ENCODE measurements at regions not wholly inside any gene's neighbourhood (a gene's known extent, or its start where the extent isn't known, plus 50 kb on each side); places are given as distances from the start of the nearest gene placed in this dataset.

DNA sequence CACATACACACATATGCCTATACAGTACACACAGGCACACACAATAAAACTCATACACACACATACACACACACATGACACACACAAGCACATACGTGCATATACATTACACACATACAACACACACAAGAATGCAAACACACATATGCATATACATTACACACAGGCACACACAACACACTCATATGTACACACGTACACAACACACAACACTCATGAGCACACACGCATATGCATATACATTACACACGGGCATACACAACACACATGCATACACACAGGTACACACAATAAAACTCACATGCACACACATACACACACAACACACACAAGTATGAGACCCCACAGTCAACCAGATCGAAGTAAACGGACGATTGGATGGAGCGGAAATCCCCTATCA lies 238.2 kb downstream of the ERMARD start:
- DNase-seq, result no peak

DNA sequence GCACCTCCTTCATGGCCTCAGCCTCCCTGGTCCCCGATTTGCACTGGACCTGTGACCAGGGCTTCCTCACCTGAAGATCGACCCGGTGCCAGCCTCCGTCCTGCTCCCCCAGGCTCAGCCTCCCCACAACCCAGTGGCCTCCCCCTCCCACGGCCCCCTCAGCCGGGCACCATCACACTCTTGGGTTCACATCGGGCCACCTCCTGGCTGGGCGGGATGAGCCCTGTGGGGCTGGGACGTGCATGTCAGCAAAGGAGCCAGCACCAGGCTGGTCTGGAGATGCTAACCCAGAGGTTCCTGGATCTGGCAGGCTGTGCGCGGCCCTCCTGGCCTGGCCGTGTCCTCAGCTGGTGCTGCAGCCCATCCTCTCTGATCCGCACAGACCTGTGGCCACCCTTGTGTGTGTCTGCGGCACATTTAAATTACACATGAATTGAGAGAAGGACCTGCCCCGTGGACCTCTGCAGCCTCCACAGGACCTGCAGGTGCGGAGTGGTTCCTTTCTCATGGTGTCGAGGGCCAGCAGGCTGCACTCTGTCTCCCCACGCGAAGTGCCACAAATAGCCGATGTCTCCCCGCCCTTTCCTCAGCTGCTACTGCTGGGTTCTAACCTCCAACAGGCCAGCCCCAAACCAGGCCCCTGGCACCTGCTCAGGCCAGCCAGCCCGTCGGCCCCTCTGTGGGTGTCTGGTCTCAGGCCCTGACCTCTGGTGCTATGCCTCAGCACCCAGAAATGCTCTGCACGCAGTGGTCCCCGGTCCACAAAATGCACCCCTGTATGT lies 237.5 kb downstream of the ERMARD start:
- peak in 1 of 5 experiments; percentile 9 for DNase-seq

DNA sequence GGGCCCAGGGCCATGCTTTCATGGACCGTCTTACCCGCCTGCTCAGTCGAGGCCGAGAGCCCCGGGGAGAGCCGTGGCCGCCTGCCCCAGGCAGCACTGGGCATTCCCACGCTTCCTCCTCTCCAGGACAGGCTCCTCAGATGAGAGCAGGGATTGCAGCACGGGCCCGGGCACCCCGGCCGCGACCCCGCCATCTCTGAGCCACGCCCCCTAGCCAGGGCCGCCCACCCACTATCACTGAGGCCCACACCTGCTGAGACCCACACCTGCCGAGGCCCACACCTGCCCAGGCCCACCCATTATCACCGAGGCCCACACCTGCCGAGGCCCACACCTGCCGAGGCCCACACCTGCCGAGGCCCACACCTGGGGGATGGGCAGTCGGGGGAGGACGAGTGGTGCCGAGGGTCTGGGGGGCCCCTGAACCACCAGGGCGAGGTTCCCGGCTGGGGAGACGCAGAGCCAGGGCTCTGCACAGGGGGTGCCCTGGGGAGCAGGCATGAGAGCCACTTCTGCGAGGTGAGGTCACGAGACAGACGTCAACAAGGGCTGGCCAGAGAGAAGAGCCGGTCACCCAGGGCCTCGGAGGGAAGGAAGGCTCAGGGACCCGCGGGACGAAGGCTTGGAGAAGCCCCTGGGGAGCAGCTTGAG lies 235.6 kb downstream of the ERMARD start:
- DNase-seq, result peak in 1 of 5 experiments; percentile 29

DNA sequence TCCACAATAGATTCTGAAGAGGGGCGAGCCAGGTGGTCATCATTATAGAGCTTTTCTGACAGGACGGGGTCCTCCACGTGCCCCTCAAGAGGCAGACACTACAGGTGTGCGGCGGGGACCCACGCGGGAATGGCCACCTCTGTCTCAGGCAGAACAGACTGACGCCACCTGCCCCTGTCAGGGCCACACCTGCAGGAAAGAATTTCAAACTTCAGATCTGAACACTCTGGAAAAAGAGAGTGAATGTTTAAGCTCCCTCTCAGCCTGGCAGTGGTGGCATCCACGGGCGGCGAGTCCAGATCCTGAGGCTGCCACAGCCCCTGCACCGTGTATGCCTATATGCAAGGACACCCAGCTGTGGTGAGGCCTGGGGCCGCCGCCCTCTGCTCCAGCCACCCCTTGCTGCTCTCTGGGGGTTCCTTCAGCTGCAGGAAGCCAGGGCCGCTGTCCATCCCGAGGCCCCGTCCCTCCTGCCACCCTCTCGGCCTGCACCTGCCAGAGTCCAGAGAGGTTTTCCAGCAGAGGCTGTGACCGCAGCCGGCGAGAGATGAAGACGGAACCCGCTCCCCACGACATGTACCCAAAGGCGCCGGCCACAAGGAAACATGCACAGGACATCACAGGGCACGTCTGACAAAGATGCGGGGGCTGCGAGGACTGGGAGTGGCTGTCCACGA lies 234.9 kb downstream of the ERMARD start:
- no peak for DNase-seq

DNA sequence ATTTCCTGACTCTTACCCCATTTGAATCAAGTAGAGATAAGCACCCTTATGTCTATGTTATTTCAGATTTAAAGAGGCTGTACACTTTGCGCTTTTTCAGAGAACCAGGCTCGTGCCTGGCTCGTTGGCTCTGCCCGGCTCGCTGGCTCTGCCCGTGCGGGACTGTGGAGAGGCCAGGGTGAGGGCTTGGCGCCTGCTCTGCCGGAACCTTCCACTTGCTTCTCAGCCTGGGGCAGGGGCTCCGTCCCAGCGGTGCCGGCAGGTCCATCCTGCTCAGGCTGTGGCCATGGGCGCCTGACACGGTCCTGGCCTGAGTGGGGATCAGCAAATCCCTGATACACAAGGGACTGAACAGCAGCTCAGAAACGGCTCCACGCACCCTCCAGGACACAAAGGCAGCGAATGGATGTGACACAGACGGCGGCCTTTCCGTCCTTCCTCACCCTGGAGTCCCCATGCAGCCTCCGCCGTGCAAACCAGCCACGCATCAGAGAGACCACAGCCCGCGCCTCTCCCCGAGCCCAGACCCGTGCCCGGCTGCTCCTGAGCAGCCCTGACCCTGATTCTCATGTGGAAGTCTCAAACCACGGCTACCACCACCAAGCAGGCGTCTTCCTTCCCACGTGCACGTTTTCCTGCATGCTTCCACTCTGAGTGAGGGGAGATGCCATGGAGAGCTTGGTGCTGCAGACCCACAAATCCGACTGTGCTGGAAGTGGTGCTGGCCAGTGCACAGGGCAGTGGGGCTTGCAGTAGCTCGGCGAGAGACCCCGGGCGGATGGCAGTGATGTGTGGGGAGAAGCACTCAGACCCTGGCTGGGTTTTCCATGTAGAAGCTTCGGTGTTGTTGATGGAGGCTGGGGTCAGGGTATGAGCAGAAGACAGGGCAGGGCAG lies 233.9 kb downstream of the ERMARD start:
- DNase-seq, result no peak

DNA sequence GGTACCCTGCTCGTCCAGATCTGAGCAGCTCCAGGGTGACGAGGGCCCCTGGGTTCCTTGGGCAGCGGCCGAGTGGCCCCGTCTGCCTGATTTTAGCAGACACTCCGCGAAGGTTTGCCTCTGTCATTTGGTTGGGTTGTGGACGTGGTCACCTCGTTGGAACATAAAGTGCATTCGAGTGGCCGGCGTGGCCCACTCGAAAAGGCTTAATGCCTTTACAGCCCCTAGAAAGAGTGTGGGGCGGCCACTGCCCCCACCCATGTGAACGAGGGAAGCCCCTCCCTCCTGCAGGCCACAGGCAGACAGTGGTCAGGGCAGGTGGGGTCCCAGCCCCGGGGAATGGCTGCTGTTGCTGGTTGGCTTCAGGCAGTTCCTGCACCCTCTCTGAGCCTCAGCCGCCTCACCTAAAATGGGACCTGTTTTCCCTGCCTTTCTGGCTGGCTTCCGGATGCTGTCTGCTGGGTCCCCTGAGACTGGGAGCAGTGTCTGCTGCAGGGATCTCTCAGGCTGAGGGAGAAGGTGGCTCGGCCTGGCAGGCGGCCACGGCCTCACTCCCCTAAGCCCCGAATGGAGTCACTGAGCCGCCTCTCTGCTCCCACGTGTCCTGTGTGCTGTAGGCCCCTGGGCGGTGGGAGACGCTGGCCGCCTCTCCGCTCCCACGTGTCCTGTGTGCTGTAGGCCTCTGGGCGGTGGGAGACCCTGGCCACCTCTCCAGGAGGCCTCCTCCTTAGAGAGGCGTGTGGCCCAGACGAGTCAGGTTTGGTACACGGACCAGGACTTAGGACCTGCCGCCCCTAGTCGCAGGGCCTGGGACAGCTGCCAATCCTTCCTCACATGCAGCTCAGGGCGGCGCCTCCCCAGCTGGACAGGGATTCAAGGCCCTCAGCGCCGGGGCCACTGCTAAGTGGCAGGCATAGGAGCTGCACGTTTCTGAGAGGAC lies 233.0 kb downstream of the ERMARD start:
- no peak for DNase-seq

DNA sequence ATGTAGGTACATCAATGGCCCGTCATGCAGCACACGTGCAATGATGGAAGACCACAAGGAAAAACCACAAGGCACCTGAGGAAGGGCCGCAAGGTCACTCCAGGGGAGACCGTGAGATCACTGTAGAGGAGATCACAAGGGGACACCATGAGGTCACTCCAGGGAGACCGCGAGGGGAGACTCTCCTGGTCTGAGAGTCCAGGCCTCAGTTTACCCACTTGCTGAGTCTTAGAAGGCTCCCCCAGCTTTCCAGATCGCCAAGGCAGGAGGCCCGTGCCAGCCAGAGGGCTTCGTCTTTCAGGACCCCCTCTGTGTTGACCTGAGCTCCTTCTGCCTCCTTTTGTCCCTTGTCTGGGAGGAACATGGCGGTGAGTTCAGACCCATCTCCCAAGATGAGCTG lies 232.2 kb downstream of the ERMARD start:
- no peak for DNase-seq

DNA sequence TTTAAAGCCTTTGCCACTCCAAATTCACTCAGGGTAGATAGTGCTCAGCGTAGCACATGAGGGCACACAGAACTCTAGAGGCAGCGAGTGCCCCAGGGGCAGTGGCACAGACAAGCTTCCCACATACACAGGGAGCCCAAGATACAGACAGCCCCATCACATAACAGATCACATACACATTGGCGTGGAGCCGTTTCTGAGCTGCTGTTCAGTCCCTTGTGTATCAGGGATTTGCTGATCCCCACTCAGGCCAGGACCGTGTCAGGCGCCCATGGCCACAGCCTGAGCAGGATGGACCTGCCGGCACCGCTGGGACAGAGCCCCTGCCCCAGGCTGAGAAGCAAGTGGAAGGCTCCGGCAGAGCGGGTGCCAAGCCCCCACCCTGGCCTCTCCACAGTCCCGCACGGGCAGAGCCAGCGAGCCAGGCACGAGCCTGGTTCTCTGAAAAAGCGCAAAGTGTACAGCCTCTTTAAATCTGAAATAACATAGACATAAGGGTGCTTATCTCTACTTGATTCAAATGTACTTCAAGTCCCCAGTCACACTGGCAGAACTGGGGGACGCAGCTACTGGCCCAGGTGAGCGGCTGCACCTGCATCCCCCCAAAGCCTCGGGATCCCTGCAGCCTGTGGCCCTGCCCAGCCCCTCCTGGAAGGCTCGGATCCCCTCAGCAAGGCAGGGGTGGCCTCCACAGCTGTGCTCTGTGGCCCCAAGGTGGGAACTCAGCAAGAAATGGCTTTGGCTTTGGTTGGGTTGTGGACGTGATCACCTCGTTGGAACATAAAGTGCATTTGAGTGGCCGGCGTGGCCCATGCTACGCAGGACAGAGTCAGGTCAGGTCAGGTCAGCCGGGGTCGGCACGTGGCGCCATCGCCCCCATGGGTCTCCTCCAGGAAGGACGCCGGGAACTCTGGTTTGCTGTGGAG lies 231.3 kb downstream of the ERMARD start:
- DNase-seq, result no peak

DNA sequence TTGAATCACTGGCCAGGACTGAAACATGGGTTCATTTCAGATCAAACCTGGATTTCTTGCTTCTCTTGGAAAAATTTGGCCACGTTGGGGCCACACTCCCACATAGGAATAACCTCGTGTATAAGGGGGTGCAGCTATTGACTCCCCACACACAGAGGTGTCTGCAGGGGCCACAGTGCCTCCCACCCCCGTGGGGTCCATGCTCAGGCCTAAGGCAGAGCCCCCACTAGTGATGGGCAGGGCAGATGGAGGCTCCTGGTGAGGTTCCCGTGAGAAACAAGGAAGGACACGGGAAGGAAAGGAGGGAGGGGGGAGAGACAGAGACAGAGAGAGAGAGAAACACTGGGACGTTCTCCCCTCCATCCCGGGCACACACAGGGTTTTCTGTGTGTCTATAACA lies 230.5 kb downstream of the ERMARD start:
- DNase-seq, result no peak

DNA sequence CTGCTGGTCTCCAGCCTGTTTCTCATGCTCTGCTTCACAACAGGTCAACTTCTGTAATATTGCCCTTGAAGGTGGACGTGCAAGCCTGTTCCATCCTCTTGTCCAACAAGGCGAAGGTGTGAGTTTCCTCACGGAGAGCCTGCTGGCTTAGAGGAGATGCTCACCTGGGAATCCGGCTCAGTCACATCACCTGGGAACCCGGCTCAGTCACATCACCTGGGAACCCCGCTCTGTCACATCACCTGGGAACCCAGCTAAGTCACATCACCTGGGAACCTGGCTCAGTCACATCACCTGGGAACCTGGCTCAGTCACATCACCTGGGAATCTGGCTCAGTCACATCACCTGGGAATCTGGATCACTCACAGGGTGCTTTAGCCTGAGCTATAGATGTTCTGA lies 230.1 kb downstream of the ERMARD start:
- DNase-seq, result no peak

DNA sequence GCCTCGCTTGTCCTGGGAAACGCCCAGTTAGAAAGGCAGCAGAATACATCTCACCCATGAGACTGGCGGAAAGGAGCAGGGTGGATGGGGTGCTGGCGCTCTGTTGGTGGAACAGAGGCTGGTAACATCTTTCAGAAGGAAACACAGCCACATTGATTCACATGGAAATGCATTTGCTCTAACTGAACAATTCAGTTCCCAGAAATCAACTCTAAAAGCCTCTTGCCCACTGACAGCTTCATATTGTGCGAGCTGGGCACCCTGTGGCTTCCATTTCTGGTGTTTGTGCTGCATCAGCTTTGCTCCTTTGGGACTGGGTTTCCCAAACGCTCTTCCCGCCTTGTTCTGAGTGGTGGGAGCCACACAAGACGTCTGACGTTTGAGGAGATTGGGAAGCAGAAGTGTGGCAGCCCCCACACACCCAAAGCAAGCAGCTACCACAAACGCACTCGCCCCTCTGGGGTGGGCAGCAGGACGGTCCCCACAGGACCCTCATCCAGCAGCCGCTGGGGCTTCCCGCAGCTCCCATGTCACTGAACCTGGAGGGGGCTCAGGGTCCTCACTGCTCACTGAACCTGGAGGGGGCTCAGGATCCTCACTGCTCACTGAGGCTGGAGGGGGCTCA lies 229.5 kb downstream of the ERMARD start:
- DNase-seq, result no peak

DNA sequence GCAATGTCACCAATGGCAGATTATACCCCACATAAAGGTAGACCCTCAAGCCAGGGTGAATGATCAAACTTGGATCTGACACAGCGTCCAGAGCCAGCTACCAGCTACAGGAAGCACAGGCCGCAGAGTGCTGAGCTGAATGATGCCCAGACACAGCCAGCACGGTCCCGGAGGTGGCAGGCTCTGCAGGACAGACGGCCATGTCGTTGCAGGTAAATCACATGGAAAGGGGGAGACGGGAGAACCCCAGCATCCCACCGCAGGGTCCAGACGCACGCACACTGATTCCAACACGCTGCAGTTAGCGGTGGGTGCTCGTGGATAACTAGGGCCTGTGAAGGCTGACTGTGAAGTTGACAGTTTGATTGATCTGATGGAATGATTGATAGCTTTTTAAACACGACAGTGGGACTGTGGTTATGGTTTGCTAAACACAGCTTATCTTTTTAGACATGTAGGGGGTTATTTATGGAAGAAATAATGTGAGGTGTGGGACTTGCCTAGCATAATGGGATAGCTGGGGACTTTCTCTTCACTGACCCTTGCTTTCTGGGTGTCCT lies 228.5 kb downstream of the ERMARD start:
- DNase-seq, result no peak

DNA sequence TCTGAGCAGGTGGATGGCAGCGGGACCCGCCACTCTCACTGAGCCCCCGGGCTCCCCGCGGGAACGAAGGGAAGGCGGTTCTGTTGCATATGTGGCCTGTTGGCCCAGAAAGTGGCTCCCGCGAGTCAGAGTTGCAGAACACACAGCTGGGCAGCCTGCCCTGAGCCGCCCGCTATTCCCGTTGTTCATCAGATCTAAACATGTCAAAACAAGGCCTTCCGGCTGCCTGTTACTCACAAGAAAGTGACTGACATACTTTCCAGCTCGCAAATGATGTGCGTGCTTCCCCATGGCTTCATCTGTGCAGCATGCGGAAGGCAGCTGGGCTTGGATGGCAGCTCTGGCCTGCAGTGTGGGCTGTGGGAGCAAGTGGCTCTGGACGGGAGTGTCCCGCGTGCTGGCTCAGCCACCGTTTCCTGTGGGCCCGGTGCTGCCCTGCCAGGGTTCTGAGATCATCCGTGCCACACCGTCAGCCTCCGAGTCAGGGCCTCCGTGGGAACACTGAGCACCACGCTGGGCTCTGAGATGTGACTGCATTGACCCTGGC lies 227.3 kb downstream of the ERMARD start:
- no peak for DNase-seq

DNA sequence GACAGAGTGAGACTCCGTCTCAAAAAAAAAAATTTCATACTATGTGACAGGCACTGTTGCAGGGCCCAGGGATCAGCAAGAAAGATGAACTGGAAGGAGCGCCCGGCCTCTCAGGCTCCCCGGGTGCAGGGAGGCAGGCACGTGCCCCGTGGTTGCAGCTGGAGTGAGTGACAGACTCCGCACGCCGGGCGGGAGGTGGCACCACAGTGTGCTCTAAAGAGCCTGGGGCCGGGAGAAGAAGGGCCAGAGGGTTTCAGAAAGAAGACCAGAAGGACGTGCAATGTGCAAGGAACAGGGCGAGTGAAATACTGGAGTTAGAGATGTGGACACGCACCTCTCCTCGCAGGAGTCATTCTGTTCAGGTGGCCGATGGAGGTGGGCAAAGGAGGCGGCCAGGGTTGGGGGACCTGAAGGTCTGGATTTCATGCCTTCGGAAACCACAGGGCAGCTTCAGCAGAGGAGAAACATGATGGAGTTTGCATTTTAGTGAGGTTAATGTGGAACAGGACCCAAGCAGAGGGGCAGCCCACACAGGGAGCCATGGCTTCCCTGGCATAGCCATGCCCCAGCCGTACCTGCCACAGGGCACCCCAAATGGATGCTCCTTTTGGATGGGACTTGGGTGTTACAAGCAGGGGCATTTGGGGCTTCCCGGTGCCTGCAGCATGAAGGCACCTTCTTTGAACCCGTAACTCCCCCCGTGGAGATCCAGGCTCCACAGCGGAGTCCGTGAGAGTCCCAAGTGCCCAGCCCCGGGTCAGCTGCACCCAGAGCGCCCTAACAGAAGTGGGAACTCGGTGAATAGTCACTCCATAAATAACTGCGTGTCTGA lies 226.2 kb downstream of the ERMARD start:
- DNase-seq, result no peak

DNA sequence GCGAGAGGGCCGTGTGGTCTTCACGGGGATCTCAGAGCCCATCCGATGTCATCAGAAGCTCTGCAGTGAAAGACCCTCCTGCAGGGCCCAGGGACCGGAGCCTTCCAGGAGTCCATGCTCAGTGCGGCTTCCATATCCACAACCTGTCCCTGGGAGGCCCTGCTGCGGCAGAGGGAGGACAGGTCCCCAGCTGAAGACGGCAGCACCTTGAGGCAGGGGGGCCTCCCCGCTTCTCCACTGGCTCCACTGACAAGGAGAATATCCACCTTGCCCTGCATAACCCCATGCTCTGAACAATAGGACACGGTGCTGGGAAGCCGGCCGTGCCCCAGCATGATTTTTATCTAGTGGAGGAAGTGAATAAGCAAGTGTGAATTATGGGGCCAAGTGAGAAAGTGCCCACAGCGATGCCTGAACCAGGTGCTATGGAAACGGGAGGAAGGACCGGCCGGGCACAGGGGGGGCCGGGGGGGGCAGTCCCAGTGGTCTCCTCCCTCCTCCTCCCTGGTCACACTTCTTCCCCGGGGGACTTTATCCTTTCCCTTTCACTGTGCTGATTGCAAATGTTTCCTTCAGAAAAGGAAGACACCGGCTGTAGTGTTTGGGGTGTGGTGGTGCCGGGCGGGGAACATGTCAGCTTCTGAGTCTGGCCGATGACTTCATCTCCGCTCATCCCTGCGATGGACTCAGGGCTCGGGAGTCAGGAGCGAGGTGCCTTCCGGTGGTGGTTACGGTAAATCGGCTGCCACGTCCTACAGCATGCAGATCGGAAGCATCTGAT lies 225.1 kb downstream of the ERMARD start:
- DNase-seq, result no peak

DNA sequence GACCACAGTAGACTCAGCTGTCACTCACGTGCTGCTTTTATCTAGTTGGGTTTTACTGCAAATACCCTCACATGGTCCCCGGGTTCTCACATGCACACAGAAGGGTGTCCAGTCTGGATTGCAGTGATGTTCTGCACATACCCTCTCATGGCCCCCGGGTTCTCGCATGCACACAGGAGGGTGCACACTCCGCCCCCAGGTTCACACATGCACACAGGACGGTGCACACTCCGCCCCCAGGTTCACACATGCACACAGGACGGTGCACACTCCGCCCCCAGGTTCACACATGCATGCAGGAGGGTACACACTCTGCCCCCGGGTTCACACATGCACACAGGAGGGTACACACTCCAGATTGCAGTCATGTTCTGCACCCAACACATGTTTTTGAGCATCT lies 224.3 kb downstream of the ERMARD start:
- no peak for DNase-seq

DNA sequence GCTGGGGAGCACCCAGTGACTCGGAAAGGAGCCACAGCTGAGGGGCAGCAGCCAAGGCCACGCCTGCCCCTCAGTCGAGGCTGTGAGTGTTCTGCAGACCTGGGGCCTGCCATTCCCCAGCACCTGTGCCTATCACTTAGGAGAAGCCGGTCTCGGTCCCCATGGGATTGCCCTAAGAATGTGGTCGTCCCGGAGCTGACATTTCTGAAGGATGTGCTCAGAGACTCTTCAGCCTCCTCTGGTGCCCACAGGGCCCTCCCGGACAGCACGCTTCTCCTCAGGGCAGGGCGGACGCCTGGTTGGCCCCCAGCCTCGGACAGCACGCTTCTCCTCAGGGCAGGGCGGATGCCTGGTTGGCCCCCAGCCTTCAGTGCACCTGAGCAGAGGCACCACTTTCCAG lies 223.9 kb downstream of the ERMARD start:
- no peak for DNase-seq

DNA sequence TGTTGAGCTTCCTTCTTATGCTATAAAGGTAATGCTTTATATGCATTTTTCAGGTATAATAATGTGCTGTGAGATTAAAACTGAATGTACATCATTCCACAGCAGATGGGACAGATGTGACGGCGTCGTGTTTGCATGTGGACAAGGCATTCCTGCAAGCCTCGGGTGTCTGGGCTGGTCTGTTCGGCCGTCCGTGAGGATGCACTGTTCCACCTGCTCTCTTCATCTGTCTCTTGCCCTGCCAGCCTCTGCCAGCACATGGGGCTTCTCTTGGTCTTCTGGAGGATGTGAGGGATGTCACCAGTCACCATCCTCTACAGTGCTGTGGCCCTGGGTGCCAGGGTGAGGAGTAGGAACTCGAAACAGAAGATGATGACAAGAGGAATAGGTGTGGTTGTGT lies 223.2 kb downstream of the ERMARD start:
- DNase-seq, result no peak
